Stimulated activated CD8-positive, alpha-beta memory T cell treated with anti-CD3 and anti-CD28 coated beads, Interleukin-4, amount 100 ng/mL, for 4 hours (primary cell): ENCODE measurements at regions not wholly inside any gene's neighbourhood (a gene's known extent, or its start where the extent isn't known, plus 50 kb on each side); places are given as distances from the start of the nearest gene placed in this dataset.

Experiments used
- DNase-seq, 2 donors: peaks; one replicate each; pipeline ENCODE4 v3.0.0-alpha.2; 2020; ENCODE audit warnings: low read depth in 2 of 2, low spot score in 1 of 2

- DNase-seq: no peak
Observed at GRCh38 chr14:32020882-32021281, 56.2 kb upstream of the ARHGAP5 start.

- no peak for DNase-seq
Observed at GRCh38 chr14:32021341-32021740, 55.8 kb upstream of the ARHGAP5 start.

- no peak for DNase-seq
Observed at GRCh38 chr14:32022525-32022924, 54.6 kb upstream of the ARHGAP5 start.

- DNase-seq: no peak
Observed at GRCh38 chr14:32022938-32023466, 54.1 kb upstream of the ARHGAP5 start.

GRCh38 chr14:32023540-32023939 lies 53.6 kb upstream of the ARHGAP5 start:
- DNase-seq: no peak

- no peak for DNase-seq
Observed at GRCh38 chr14:32027255-32027939, 49.7 kb upstream of the ARHGAP5 start.
